Neural cell (in vitro differentiated cells): ENCODE measurements at regions not wholly inside any gene's neighbourhood (a gene's known extent, or its start where the extent isn't known, plus 50 kb on each side); places are given as distances from the start of the nearest gene placed in this dataset.

Experiments
- CTCF ChIP-seq: fragments of 450-650 bp; IDR thresholded peaks from 2 replicates; pipeline ENCODE4 v1.5.1; 2014; ENCODE audit warnings: antibody characterized with exemption, mild to moderate bottlenecking, moderate library complexity; ENCODE audit not compliant: poor library complexity, severe bottlenecking
- POLR2AphosphoS5 ChIP-seq: IDR thresholded peaks from 2 replicates; pipeline ENCODE4 v1.6.1; 2012

GRCh38 chr2:198279026-198279425 lies 474.6 kb downstream of the PLCL1 start:
- no peak for TF ChIP-seq CTCF
- no peak for TF ChIP-seq POLR2AphosphoS5
